ENCODE measurements at regions not wholly inside any gene's neighbourhood (a gene's known extent, or its start where the extent isn't known, plus 50 kb on each side); places are given as distances from the start of the nearest gene placed in this dataset.

DNA sequence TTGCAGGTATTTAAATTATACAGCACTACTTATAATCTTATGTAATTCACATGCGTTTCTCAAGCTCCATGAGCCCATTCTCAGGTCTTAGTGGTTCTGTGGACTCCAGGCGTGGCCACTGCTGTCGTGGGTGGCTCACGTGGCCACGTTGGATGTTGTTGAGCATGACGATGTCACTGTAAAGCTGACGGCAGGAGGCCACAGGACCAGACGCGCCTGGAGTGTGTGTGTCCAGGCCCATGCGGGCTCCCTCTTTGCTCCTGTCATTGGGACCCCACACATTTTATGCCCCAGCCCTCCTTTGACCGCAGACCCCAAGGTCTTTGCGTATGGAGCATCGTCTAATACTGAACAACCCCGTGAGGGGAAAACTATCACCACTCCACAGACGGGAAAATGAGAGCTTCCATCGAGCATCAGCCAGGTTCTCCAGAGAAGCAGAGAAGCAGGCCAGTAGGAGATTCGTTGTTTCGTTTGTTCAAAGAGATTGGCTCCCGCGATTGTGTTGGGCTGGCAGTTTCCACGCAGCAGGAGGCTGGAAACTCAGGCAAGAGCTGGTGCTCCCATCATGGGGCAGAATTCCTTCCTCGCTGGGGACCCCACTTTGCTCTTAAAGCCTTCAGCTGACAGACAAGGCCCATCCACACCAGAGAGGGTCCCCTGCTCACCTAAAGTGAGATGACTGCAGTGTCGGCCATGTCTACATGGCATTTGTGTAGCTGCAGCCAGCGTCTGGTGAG, 129.3 kb upstream of the SPACA7 start:
- Histone ChIP-seq H3K4me1 (no peaks in the 10 kb centered on the region), H3K9me3 (no peaks in the 10 kb centered on the region), H3K27ac (no peak overlapping the region), H3K36me3 (no peaks in the 10 kb centered on the region), H3K27me3 (peaks cover 0 to 53% (median 0%) of the 10 kb centered on the region in 3 donors), H3K4me3 (no peak overlapping the region)
- TF ChIP-seq EP300 (IDR thresholded peaks at IDR 0.05), result no peak
- TF ChIP-seq, protein P1, sequence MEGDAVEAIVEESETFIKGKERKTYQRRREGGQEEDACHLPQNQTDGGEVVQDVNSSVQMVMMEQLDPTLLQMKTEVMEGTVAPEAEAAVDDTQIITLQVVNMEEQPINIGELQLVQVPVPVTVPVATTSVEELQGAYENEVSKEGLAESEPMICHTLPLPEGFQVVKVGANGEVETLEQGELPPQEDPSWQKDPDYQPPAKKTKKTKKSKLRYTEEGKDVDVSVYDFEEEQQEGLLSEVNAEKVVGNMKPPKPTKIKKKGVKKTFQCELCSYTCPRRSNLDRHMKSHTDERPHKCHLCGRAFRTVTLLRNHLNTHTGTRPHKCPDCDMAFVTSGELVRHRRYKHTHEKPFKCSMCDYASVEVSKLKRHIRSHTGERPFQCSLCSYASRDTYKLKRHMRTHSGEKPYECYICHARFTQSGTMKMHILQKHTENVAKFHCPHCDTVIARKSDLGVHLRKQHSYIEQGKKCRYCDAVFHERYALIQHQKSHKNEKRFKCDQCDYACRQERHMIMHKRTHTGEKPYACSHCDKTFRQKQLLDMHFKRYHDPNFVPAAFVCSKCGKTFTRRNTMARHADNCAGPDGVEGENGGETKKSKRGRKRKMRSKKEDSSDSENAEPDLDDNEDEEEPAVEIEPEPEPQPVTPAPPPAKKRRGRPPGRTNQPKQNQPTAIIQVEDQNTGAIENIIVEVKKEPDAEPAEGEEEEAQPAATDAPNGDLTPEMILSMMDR (IDR thresholded peaks at IDR 0.05), result no peak
- no peak for TF ChIP-seq POLR2A (IDR thresholded peaks at IDR 0.05)
- no peak for TF ChIP-seq POLR2AphosphoS5 (IDR thresholded peaks at IDR 0.05)
- intact Hi-C loops (cut with DNase I; ENCODE audit: low total_unique reads), result no loop called here
- 86 to 90% (median 88%) methylated on average over 23 to 24 of the region's 24 CpGs for WGBS, 5 donors
- DNase-seq, result no peak

DNA sequence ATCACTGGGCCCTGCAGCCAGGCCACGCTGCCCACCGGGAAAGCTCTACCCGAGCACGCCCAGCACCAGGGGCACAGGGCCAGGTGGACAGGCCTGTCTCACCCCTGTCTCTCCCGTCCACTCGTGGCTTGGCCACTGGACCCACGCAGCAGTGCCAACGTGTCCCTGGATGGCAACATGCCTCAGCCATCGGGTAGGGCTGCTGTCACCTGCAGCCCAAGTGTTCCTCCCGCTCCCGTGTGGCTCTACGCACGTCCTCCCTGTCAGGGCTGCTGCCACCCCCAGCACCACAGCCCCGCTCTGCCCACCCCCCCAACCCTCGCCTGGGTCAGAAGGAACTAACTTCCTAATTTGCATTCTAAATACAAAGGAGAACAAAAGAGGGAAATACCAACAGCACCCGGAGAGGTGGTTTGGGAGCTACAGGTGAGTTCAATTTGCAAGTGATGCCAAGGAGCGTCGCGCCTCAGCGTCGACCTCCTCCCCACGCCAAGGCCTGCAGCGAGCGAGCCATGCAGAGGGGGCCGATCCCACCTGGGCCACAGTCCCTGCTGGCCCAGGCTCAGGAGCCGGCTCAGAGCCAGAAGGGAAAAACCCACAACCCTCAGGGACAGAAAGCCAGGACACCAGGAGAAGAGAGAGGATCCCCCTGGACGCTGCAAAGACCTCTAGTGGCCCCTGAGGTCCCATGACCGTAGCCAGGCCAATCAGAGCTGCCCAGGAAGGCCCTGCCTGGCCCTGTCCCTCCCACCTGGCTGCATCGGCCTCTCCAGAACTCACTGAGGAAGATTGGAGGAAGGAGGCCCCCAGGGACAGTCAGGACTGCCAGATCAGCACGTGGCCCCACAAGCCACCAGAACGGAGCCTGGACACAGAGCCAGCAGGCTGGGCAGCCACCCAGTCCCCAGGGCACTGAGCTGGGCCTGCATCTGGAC, 128.4 kb upstream of the SPACA7 start:
- Histone ChIP-seq H3K9me3 (no peaks in the 10 kb centered on the region), H3K36me3 (no peaks in the 10 kb centered on the region), H3K4me3 (no peak overlapping the region), H3K4me1 (no peaks in the 10 kb centered on the region), H3K27ac (no peak overlapping the region), H3K27me3 (peaks cover 0 to 59% (median 0%) of the 10 kb centered on the region in 3 donors)
- no peak for DNase-seq
- WGBS, 5 donors, result 76 to 82% (median 80%) methylated on average over 22 to 31 of the region's 31 CpGs
- no peak for TF ChIP-seq POLR2AphosphoS5 (IDR thresholded peaks at IDR 0.05)
- TF ChIP-seq, protein P1 (IDR thresholded peaks at IDR 0.05), result no peak
- TF ChIP-seq POLR2A (IDR thresholded peaks at IDR 0.05), result no peak
- no peak for TF ChIP-seq EP300 (IDR thresholded peaks at IDR 0.05)
- intact Hi-C loops (cut with DNase I; ENCODE audit: low total_unique reads), result no loop called here

DNA sequence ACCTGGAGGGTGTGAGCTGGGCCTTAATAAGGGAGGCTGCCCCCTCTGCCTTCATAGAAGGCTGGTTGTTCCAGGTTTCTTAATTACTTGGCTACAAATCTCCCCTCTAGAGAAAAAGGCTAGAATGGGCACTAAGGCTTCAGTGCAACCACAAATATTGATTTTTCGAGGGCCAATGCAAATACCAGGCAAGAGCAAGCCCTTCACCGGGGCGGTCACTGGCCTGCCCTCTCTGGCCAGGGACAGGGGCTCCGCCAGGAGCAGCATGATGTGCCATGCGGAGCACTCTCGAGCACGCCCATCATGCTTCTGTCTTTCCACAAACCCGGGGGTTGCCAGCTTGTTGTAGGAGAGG, 127.8 kb upstream of the SPACA7 start:
- 56 to 73% (median 60%) methylated on average over 8 of the region's 8 CpGs for WGBS, 5 donors
- intact Hi-C loops (cut with DNase I; ENCODE audit: low total_unique reads), result no loop called here

More for the DNA sequence above, 127.8 kb upstream of the SPACA7 start:
- H3K9me3 ChIP-seq, result no peaks in the 10 kb centered on the region
- no peaks in the 10 kb centered on the region for H3K36me3 ChIP-seq
- no peak for DNase-seq
- no peak overlapping the region for H3K4me3 ChIP-seq
- TF ChIP-seq, protein P1 (IDR thresholded peaks at IDR 0.05), result no peak
- TF ChIP-seq POLR2AphosphoS5 (IDR thresholded peaks at IDR 0.05) (no peak), EP300 (IDR thresholded peaks at IDR 0.05) (no peak), POLR2A (IDR thresholded peaks at IDR 0.05) (no peak)
- peaks cover 0 to 65% (median 0%) of the 10 kb centered on the region in 3 donors for H3K27me3 ChIP-seq
- no peak overlapping the region for H3K27ac ChIP-seq
- H3K4me1 ChIP-seq, result no peaks in the 10 kb centered on the region
